Vagina (tissue), 2 donors: ENCODE measurements at regions not wholly inside any gene's neighbourhood (a gene's known extent, or its start where the extent isn't known, plus 50 kb on each side); places are given as distances from the start of the nearest gene placed in this dataset.

Experiments used
- DNase-seq, 2 donors: peaks; one replicate each; pipeline ENCODE4 v3.0.0-alpha.2; 2017; ENCODE audit errors: extremely low spot score in 2 of 2
- H3K27ac ChIP-seq: fragments of 200-600 bp; sonication (generic); one replicate; pipeline ENCODE4 v1.5.1; 2019
- H3K27me3 ChIP-seq: fragments of 200-600 bp; sonication (generic); one replicate; pipeline ENCODE4 v1.5.1; 2019
- H3K36me3 ChIP-seq, 2 donors: fragments of 200-600 bp; sonication (generic); one replicate each; pipeline ENCODE4 v1.5.1; 2017 to 2019
- H3K4me1 ChIP-seq: fragments of 200-600 bp; sonication (generic); one replicate; pipeline ENCODE4 v1.5.1; 2019
- H3K4me3 ChIP-seq, 2 donors: fragments of 200-600 bp; sonication (generic); 1 replicate in 1 of 2; 2 replicates in 1 of 2; pipeline ENCODE4 v1.5.1; 2016 to 2019
- H3K9me3 ChIP-seq: fragments of 200-600 bp; sonication (generic); one replicate; pipeline ENCODE4 v1.5.1; 2019
- POLR2A ChIP-seq, 2 donors: fragments of 450-650 bp; IDR thresholded peaks; one replicate each; pipeline ENCODE4 v1.6.1; 2017; ENCODE audit warnings: antibody characterized with exemption in 2 of 2, mild to moderate bottlenecking in 2 of 2, moderate library complexity in 2 of 2
- POLR2AphosphoS5 ChIP-seq, 2 donors: sonication (generic); formaldehyde crosslinking; IDR thresholded peaks; one replicate each; pipeline ENCODE4 v1.9.0; 2017; ENCODE audit warnings: antibody characterized with exemption in 2 of 2, mild to moderate bottlenecking in 2 of 2, low read depth in 1 of 2; ENCODE audit not compliant: insufficient read depth in 1 of 2
- intact Hi-C: fragments of 100-400 bp; cut with DNase I; formaldehyde crosslinking; loops from one replicate; pipeline ENCODE4 v1.15.1; 2023
- TF ChIP-seq, protein P1 (sequence below), 3 experiments: fragments of 450-650 bp in 2 of 3; fragments of 200-600 bp in 1 of 3; sonication (generic) in 1 of 3; IDR thresholded peaks; one replicate each; pipeline ENCODE4 v1.5.1; 2017 to 2019; ENCODE audit warnings: antibody characterized with exemption in 3 of 3, mild to moderate bottlenecking in 2 of 3, moderate library complexity in 2 of 3

DNA sequence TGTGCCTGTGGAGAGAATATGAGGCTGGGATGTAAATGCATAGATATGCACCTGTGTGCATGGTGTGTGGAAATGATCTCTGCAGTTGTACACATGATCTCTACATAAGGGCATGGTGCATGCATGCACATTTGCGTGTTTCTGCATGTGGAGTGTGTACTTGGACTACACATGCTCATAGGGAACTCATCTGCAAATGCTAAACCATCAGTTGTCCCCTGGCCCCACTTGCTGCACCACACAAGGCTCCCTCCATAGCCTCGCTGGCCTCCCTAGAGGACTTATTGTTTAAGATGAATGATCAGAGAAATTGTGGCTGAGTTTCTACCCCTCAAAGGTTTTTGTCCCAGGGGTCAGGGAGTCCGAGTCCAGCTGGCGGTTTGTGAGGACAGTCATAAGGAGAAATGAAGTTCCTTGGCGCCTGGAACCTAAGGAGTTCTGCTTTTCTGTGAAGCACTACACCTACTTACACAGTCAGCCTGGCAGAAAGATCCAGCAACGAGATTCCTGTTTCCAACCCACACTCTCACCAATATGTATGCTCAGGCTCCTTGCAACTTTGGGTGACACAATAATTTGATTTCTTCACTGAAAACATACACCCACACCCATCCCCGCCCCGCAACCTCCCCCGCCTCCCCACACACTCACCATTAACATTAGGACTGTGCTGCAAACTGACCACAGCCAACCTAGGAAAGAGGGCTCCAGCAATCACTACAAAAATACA lies 79.9 kb upstream of the CPEB4 start:
- Histone ChIP-seq H3K4me3 (no peak overlapping the region), H3K9me3 (no peaks in the 10 kb centered on the region), H3K4me1 (no peaks in the 10 kb centered on the region), H3K27me3 (no peaks in the 10 kb centered on the region), H3K27ac (no peak overlapping the region), H3K36me3 (no peaks in the 10 kb centered on the region)
- no peak for DNase-seq
- intact Hi-C loops: no loop called here
- TF ChIP-seq POLR2A (IDR thresholded peaks at IDR 0.05) (no peak), POLR2AphosphoS5 (IDR thresholded peaks at IDR 0.05; ENCODE audit: insufficient read depth in 1 of 2, low read depth in 1 of 2) (no peak)
- TF ChIP-seq, protein P1, sequence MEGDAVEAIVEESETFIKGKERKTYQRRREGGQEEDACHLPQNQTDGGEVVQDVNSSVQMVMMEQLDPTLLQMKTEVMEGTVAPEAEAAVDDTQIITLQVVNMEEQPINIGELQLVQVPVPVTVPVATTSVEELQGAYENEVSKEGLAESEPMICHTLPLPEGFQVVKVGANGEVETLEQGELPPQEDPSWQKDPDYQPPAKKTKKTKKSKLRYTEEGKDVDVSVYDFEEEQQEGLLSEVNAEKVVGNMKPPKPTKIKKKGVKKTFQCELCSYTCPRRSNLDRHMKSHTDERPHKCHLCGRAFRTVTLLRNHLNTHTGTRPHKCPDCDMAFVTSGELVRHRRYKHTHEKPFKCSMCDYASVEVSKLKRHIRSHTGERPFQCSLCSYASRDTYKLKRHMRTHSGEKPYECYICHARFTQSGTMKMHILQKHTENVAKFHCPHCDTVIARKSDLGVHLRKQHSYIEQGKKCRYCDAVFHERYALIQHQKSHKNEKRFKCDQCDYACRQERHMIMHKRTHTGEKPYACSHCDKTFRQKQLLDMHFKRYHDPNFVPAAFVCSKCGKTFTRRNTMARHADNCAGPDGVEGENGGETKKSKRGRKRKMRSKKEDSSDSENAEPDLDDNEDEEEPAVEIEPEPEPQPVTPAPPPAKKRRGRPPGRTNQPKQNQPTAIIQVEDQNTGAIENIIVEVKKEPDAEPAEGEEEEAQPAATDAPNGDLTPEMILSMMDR (IDR thresholded peaks at IDR 0.05): no peak

- no peak for DNase-seq
- H3K27ac ChIP-seq: no peak overlapping the region
- no peaks in the 10 kb centered on the region for H3K9me3 ChIP-seq
- TF ChIP-seq, protein P1 (IDR thresholded peaks at IDR 0.05): no peak
- TF ChIP-seq POLR2AphosphoS5 (IDR thresholded peaks at IDR 0.05; ENCODE audit: insufficient read depth in 1 of 2, low read depth in 1 of 2) (no peak), POLR2A (IDR thresholded peaks at IDR 0.05) (no peak)
- intact Hi-C loops: no loop called here
- H3K4me3 ChIP-seq: no peak overlapping the region
- H3K27me3 ChIP-seq: no peaks in the 10 kb centered on the region
- H3K36me3 ChIP-seq: no peaks in the 10 kb centered on the region
- no peaks in the 10 kb centered on the region for H3K4me1 ChIP-seq
Measured at GRCh38 chr5:173809014-173809413, 79.1 kb upstream of the CPEB4 start.

DNA sequence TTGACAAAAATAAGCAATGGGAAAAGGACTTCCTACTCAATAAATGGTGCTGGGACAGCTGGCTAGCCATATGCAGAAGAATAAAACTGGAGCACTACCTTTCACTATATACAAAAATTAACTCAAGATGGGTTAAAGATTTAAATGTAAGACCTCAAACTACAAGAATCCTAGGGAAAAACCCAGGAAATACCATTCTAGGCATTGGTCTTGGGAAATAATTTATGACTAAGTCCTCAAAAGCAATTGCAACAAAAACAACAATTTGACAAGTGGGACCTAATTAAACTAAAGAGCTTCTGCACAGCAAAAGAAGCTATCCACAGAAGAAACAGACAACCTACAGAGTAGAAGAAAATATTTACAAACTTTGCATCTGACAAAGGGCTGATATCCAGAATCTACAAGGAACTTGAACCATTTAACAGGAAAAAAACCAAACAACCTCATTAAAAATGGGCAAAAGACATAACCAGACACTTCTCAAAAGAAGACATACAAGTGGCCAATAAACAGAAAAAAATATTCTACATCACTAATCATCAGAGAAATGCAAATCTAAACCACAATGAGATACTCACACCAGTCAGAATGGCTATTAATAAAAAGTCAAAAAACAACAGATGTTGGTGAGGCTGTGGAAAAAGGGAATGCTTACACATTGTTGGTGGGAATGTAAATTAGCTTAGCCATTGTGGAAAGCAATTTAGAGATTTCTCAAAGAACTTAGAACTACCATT lies 75.2 kb upstream of the CPEB4 start:
- no peak overlapping the region for H3K4me3 ChIP-seq
- H3K4me1 ChIP-seq: no peaks in the 10 kb centered on the region
- no peak for TF ChIP-seq POLR2A (IDR thresholded peaks at IDR 0.05)
- TF ChIP-seq, protein P1 (IDR thresholded peaks at IDR 0.05): no peak
- no peak for TF ChIP-seq POLR2AphosphoS5 (IDR thresholded peaks at IDR 0.05; ENCODE audit: insufficient read depth in 1 of 2, low read depth in 1 of 2)
- no peak for DNase-seq
- no peak overlapping the region for H3K27ac ChIP-seq
- H3K9me3 ChIP-seq: no peaks in the 10 kb centered on the region
- intact Hi-C loops: no loop called here
- H3K27me3 ChIP-seq: no peaks in the 10 kb centered on the region
- no peaks in the 10 kb centered on the region for H3K36me3 ChIP-seq

DNA sequence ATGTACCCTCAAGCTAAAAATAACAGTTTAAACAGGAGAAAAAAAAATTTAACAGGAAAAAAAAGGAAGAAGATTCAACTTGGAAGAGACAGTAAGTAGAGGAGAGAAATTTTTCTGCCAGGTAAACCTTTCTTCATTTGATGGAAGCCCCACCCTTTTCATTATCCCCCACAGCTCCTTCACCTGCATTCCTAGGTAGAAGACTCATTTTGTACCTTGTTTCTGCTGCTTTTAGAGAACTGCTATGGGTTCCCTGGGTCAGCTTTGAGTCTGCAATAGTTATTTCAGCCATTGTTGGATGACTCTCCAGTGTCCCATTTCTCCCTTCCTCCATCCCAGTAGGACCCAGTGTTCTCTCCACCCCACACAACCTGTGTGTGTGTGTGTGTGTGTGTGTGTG lies 74.1 kb upstream of the CPEB4 start:
- no peaks in the 10 kb centered on the region for H3K9me3 ChIP-seq
- H3K4me3 ChIP-seq: no peak overlapping the region
- TF ChIP-seq POLR2AphosphoS5 (IDR thresholded peaks at IDR 0.05; ENCODE audit: insufficient read depth in 1 of 2, low read depth in 1 of 2): no peak
- no peak for TF ChIP-seq POLR2A (IDR thresholded peaks at IDR 0.05)
- TF ChIP-seq, protein P1 (IDR thresholded peaks at IDR 0.05): no peak
- H3K27ac ChIP-seq: no peak overlapping the region
- no peaks in the 10 kb centered on the region for H3K27me3 ChIP-seq
- H3K36me3 ChIP-seq: no peaks in the 10 kb centered on the region
- intact Hi-C loops: no loop called here
- no peak for DNase-seq
- no peaks in the 10 kb centered on the region for H3K4me1 ChIP-seq

DNA sequence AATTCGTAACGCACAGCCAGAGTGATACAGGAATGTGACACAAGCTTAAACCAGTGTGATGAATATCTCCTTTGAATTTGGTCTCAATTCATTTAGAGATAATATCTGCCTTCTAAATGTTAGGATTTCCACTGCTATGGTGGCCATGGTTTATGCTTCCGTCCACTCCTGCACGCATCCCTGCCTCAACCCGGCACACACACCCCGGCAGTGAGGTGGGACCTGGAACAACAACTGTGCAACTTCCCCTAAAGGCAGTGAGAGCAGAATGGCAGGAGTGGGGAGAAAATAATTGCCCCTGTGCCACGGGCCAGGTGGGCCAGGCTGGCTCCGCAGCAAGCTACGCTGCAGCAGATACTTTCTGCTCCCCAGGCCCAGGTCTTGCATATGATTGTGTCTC lies 72.6 kb upstream of the CPEB4 start:
- no peaks in the 10 kb centered on the region for H3K27me3 ChIP-seq
- DNase-seq: no peak
- no peaks in the 10 kb centered on the region for H3K36me3 ChIP-seq
- TF ChIP-seq POLR2AphosphoS5 (IDR thresholded peaks at IDR 0.05; ENCODE audit: insufficient read depth in 1 of 2, low read depth in 1 of 2): no peak
- TF ChIP-seq, protein P1 (IDR thresholded peaks at IDR 0.05): no peak
- no peak for TF ChIP-seq POLR2A (IDR thresholded peaks at IDR 0.05)
- intact Hi-C loops: no loop called here
- no peaks in the 10 kb centered on the region for H3K9me3 ChIP-seq
- H3K4me3 ChIP-seq: no peak overlapping the region
- H3K4me1 ChIP-seq: no peaks in the 10 kb centered on the region
- no peak overlapping the region for H3K27ac ChIP-seq
